HG02642 (cell line): ENCODE measurements at regions not wholly inside any gene's neighbourhood (a gene's known extent, or its start where the extent isn't known, plus 50 kb on each side); places are given as distances from the start of the nearest gene placed in this dataset.

Experiments
- ATAC-seq: cut with Tn5 transposase; IDR thresholded peaks from one replicate; pipeline ENCODE4 v1.9.1; 2021; ENCODE audit warnings: mild to moderate bottlenecking; ENCODE audit not compliant: unreplicated experiment, poor library complexity

DNA sequence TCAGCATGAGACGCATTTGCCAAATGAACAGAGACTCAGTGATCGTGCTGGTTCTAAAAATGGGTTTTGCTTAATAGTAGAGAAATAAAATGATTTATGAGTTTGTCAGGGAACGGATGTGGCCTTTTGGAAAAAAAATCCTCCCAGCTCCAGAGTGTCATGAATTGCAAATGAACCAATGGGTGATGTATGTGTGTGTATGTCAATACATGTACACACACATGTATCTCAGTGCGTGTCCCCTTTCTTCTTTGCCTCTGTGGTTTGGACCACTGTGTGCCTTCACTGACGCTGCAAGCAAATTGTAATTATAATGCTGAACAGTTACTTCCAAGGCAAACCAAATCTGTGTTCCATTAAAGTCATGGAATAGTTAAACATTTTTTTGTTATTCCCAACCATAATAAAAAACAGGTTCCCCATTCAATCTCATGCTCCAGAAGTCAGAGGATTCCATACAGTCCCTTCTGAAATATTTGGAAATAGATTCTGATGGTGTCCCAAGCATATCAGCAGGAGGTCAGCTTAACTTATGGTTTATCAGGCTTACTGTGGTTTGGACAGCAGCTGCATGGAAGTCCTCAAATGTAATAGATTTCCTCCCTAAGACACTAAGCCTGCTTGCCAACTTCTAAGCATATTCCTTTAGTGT, 630.5 kb downstream of the ACTL7B start:
- ATAC-seq = no peak

DNA sequence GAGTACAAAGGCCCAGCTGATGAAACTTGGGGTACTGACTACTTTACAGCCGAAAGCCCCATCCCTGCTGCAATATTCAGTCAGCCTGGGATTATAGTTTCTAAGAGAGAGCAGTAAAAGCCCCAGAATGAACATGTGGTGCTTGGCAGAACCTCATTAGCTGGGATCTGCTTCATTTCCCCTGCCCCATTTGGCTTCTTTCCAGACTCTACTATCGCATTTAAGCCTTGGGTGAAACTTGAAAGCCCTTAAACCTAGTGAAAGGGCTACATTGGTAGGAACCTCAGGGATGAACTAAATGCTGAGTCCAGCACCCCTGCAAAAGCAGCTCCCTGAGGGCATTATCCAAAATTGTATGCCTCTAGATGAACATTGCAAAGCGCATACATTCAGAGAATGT, 631.1 kb downstream of the ACTL7B start:
- ATAC-seq = no peak

DNA sequence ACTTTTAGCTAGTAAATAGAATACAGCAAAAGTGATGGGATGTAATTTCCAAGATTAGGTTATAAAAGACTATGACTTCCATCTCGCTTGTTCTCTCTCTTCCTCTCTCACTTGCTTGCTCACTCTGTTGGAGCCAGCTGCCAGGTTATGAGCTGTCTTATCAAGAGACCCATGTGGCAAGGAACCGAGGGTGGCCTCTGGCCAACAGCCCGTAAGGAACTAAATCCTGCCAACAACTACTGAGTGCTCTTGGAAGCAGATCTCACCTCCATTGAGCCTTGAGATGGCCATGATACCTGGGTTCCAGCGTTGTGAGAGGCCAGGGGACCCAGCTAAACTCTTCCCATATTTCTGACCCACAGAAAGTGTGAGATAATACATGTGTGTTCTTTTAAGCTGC, 636.1 kb downstream of the ACTL7B start:
- ATAC-seq = no peak

GRCh38 chr9:108217431-108218349, 638.1 kb downstream of the ACTL7B start:
- ATAC-seq = no peak

DNA sequence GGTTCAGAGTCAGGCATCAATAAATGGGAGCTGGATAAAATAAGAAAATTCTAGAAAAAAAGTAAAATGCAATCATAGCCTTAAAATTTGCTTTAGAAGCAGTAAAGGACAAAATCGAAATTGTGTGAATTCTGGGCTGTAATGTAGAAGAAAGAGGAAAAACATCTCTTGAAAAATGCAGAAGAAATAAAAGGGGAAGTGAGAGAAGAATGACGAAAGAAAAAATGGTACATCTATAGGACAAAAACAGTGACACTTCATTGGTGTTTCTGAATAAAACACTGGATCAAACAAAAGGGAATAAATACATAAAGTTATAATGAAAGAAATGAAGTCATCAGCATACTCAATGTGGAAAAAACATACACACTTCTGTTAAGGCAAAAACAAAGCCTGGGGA, 642.3 kb downstream of the ACTL7B start:
- no peak for ATAC-seq

GRCh38 chr9:108212184-108212583, 643.6 kb downstream of the ACTL7B start:
- ATAC-seq = no peak

- ATAC-seq = no peak
These were observed 644.3 kb downstream of the ACTL7B start for GRCh38 chr9:108211411-108211955.

DNA sequence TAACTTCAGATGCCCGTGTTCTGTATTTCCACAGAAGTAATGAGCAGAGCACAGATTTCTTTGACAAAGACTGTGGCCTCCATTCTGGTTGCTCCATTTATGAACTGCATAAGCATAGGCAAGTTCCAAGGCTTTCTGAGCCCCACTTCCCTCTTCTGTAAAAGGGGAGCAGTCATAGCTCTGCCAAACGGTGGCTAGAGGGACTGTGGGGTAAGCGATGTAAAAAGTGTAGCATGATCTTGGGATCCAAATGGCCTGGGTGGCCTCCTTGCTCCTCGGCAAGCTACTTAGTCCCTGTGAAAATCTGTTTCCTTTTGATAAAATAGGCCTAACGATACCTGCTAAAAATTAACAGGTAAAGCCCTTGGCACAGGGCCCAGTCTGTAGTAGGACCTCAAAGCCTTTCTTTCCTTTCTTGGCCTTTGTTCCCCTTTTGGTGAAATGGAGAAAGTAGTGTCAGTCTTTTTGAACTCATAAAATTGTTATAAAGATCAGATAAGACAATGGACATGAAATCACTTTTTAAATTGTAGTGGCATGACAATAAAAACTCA, 646.6 kb downstream of the ACTL7B start:
- ATAC-seq = no peak

DNA sequence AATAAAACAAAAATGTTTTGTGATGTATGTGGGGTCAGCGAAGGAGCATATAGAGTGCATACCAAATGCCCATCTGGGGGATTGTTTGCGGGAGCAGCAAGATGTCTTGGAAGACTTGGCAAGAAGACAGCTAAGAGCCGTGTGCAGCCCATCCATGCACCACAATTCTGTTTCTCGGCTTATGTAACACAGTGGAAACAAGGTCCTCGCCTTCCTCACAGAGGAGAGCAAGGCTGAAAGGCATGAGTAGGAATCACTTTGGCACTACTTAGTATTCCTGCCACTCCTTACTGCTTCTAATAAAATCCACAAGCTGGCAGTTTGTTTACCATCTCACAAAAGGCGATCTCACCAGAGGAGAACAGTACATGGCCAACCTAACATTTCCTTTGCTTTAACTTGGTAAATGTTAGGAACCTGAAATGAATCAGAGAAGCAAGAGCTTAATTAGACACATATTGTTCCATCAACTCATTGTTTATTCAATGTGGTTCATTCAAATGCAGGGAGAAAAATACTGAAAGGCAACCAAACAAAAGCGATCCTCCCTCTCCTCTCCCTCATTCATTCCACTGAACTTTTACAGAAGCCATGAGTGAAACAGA, 648.1 kb downstream of the ACTL7B start:
- ATAC-seq = no peak

DNA sequence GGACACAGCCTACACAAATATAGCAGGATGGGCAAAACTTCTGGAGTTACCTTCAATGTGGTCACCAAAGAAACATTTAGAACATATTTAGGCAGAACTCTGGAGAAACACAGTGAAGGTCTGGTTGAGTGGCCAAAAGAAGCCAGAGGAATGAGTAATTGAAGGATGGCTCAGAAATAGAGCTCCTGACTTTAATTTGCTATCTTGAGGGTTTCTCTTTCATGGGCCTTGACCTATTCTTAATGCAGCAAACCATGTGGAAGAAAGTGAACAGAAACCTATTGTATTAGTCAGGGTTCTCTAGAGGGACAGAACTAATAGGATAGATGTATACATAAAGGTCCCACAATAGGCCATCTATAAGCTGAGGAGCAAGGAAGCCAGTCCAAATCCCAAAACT, 650.5 kb downstream of the ACTL7B start:
- no peak for ATAC-seq

DNA sequence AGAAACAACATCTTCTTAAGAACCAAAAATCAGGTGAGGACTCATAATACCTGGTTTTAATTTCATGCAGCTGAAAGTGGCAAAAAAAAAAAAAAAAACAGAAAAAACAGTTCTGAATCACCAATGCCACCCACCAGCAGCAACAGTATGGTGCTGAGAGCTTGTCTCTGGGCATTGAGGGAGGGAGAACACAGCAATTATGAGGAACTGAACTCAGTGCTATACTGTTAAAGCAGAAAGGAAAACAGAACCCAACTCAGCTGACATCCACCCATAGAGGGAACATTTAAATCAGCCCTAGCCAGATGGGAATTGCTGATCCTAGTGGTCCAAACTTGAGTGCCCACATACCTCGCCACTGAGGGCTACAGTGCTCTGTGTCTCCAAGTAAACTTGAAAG, 657.9 kb downstream of the ACTL7B start:
- no peak for ATAC-seq

- ATAC-seq = no peak
These were observed 658.8 kb downstream of the ACTL7B start for GRCh38 chr9:108197008-108197365.

DNA sequence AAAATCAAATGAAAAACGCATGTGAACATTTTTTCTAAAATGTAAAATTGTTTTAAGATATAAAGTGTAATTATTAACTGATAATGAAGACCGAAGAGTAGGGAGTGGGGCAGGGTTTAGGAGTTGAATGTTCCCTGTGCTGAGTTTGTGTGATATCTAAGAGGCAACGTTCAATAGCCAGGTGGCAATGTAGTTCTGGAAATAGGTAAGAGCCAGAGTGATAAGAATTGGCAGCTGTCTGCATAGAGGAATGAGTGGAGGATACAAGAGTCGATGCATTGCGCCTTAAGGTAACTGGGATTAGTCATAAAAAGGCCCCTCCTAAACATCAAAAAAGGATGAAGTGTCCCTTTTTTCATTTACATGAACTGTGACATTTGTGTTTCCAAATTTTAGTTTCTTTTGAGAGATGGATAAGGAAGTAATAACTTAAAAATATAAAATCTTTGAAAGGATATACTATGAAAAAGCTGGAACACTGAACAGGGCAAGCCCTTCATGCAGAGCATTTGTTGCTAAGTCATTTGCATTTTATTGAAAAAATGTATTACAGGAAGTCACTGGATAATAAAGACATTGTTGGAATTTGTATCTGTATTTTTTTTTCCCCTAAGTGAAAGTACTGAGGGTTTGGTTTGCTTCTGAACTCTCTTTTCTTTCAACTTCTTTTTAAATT, 659.3 kb downstream of the ACTL7B start:
- no peak for ATAC-seq

DNA sequence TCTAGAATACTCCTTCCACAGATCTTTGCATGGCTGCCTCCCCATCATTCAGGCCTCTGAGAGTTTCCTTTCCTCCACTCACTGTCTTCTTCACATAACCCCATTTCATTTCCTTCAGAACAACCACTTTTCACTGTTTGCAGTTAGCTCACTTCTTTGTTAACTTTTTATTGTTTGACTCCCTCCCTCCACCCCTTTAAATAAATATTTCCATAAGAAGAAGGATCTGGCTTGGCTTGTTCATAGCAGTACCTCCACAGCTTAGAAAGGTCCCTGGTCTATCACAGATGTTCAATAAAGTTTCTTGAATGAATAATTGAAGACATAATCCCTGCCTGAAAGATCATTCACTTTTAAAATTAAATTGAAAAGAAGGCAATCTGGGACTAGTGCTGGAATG, 661.6 kb downstream of the ACTL7B start:
- no peak for ATAC-seq

GRCh38 chr9:108193026-108193710, 662.6 kb downstream of the ACTL7B start:
- ATAC-seq = no peak

DNA sequence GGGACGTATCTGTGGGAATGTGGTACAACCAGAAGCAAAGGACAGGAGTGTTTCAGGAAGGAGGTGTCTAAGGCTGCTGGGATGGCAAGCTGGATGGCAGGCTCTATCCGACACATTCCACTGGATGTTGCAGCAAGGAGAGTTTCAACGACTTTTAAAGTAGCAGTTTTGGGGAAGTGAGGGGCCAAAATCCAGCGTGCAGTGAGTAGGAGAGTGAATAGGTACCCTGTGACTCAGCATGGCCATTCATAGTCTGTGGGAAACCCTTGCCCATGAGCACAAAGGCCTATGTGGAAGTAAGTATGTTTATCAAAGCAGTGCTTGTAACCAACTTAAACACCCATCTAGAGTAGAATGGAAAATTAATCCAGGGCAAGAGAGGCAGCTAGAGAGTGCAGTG, 664.7 kb downstream of the ACTL7B start:
- no peak for ATAC-seq

DNA sequence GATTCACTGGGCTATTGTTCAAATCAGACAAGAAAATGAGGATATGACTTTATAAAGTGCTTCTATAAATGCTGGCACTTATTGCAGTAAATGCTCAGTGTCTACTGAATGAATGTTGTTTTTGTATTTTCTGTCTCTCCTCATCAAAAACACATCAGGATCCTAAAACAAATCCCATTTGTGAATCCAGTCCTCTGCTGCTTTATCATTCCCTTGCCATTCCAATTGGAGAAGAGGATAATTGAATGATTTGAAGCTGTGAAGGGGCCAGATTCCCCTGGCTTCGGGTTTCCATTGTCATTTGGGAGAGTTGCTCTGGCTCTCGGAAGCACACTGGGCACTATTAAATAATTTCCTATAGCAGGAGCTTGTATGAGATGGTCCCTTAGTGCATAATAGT, 666.8 kb downstream of the ACTL7B start:
- ATAC-seq = no peak

- ATAC-seq = no peak
These were observed 667.3 kb downstream of the ACTL7B start for GRCh38 chr9:108188482-108188881.

DNA sequence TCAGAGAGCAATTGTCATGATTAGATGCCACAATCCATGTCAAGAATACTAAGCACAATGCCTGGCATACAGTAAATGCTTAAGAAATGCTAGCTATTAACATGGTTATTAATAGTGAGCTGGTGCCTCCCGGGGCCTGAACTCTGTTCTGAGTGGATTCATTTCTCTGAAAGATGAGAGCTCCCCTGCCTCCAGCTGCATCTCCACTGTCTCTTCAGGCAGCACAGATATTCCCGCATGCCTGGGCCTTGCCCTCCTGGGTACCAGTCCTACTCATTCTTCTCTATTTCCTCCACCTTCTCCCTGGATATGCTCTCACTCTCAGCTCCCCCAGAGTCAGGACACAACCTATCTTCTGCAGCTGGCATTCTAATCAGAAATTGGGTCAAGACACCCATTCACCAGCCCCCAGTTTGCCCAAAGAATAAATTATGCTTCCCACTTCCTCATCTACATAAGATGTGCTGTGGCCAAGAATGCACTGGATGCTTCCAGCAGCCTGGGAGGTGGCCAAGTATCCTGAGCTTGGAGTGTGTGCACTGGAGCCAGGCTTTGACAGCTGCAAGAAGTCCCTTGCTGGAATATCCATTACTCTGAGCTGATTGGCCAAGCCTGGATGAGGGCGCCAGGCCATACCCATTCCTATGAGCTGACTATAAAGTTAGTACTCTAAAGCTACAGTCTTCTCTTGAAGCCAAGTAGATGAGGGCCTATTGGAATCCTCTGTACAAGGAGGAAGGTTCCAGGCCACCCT, 669.0 kb downstream of the ACTL7B start:
- no peak for ATAC-seq
